Activated T-helper 17 cell treated with anti-CD3 and anti-CD28 coated beads, Interleukin-2, amount 50 U/mL, for 72 hours (primary cell): ENCODE measurements at regions not wholly inside any gene's neighbourhood (a gene's known extent, or its start where the extent isn't known, plus 50 kb on each side); places are given as distances from the start of the nearest gene placed in this dataset.
A peak's percentile ranks its signal among the peaks of the same experiment; 100 is the strongest.

ENCODE experiments used
- ATAC-seq: fragments of 150-1000 bp; cut with Tn5 transposase; replicated peaks from 2 replicates; pipeline ENCODE4 v1.10.0; 2021; ENCODE audit warnings: mild to moderate bottlenecking, moderate library complexity
- H3K27ac Mint-ChIP-seq: one replicate; pipeline ENCODE4 v1.8.0; 2022; ENCODE audit warnings: mixed read lengths
- H3K27me3 Mint-ChIP-seq: one replicate; pipeline ENCODE4 v1.8.0; 2022; ENCODE audit warnings: mixed read lengths
- H3K36me3 Mint-ChIP-seq: one replicate; pipeline ENCODE4 v1.8.0; 2022; ENCODE audit warnings: low read depth, mild to moderate bottlenecking, mixed read lengths
- H3K4me1 Mint-ChIP-seq: one replicate; pipeline ENCODE4 v1.8.0; 2022; ENCODE audit warnings: mixed read lengths
- H3K4me3 Mint-ChIP-seq: one replicate; pipeline ENCODE4 v1.8.0; 2022; ENCODE audit warnings: mild to moderate bottlenecking, mixed read lengths
- H3K9me3 Mint-ChIP-seq: one replicate; pipeline ENCODE4 v1.8.0; 2022; ENCODE audit warnings: mixed read lengths

- no peaks in the 10 kb centered on the region for H3K9me3 Mint-ChIP-seq
- H3K36me3 Mint-ChIP-seq, result no peaks in the 10 kb centered on the region
- H3K4me3 Mint-ChIP-seq, result no peak overlapping the region
- ATAC-seq, result no peak
- no peaks in the 10 kb centered on the region for H3K27me3 Mint-ChIP-seq
- H3K4me1 Mint-ChIP-seq, result no peaks in the 10 kb centered on the region
- no peak overlapping the region for H3K27ac Mint-ChIP-seq
These were observed 359.0 kb upstream of the NPSR1 start for GRCh38 chr7:34299066-34299465.

- Mint-ChIP-seq H3K27ac (no peak overlapping the region), H3K9me3 (no peaks in the 10 kb centered on the region), H3K4me1 (no peaks in the 10 kb centered on the region), H3K27me3 (no peaks in the 10 kb centered on the region), H3K36me3 (no peaks in the 10 kb centered on the region), H3K4me3 (no peak overlapping the region)
- ATAC-seq, result no peak
These were observed 350.5 kb upstream of the NPSR1 start for GRCh38 chr7:34307540-34307939.

DNA sequence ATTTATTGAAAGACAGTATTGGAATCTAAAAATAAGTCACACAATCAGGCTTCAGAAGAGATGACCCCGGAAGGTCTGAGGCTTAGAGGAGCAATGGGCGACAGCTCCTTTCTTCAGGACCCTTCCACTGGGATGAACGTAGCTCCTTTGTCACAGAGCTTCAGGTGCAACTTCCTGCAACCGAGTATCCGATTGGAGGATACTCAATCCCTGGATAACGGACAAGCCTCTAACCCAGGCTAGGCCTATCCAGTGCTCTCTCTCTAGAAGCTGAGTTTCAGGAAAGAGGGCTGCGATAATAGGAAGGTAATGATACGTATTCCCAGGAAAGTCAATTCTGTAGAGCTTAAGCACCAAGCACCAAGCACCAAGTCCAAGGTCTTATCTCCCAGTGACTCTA is 349.4 kb upstream of the NPSR1 start:
- Mint-ChIP-seq H3K36me3 (no peaks in the 10 kb centered on the region), H3K4me3 (no peak overlapping the region), H3K4me1 (no peaks in the 10 kb centered on the region), H3K27ac (no peak overlapping the region), H3K27me3 (no peaks in the 10 kb centered on the region), H3K9me3 (no peaks in the 10 kb centered on the region)
- no peak for ATAC-seq

DNA sequence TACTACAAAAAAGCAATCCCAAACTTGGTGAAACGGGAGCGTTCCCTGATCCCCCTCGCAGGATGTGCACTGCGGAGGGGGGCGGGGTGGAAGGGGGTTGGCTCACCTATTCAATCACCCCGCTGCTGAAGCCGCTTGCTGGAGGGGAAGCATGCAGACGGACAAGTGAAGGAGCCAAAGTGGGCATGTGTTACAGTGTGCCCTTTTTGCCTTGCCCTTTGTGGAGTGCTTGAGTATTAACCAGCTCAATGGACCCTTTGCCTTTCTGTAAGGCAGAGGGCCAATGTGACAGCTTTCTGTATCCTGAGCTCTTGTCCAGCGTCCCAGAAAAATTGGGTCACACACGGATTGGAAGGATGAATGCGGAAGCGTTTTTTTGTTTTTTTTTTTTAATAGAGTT is 348.9 kb upstream of the NPSR1 start:
- no peak overlapping the region for H3K4me3 Mint-ChIP-seq
- H3K27ac Mint-ChIP-seq, result no peak overlapping the region
- H3K9me3 Mint-ChIP-seq, result no peaks in the 10 kb centered on the region
- ATAC-seq, result no peak
- no peaks in the 10 kb centered on the region for H3K27me3 Mint-ChIP-seq
- H3K4me1 Mint-ChIP-seq, result no peaks in the 10 kb centered on the region
- H3K36me3 Mint-ChIP-seq, result no peaks in the 10 kb centered on the region

DNA sequence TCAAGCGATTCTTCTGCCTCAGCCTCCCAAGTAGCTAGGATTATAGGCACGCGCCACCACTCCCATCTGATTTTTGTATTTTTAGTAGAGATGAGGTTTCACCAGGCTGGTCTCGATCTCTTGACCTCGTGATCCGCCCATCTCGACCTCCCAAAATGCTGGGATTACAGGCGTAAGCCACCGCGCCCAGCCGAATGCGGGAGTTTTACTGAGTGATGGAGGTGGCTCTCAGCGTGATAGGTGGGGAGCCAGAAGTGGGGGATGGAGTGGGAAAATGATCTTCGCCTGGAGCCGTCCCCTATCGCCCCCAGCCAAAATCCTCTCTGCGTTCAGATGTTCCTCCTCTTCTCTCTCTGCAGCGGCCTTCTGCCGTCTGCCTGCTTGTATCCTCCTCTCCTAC is 348.4 kb upstream of the NPSR1 start:
- Mint-ChIP-seq H3K4me1 (no peaks in the 10 kb centered on the region), H3K36me3 (no peaks in the 10 kb centered on the region), H3K4me3 (no peak overlapping the region), H3K9me3 (no peaks in the 10 kb centered on the region), H3K27ac (no peak overlapping the region), H3K27me3 (no peaks in the 10 kb centered on the region)
- no peak for ATAC-seq

DNA sequence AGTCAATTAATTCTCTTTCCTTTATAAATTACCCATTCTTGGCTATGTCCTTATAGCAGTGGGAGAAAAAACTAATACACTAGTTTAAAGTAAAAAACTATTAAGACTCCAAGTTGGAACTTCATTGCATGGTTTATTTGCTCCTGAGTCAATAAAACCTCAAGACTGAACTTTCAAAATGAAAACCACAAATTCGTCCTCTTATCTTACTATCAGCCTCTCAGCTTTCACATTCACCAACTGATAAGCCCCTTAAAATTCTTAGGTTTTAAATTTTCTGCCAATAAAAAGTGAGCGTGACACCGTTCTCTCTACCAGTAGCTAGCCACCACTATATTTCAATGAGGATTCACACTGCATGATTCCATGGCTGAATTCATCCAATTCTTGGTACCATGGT is 346.4 kb upstream of the NPSR1 start:
- no peak overlapping the region for H3K4me3 Mint-ChIP-seq
- no peak for ATAC-seq
- H3K9me3 Mint-ChIP-seq, result no peaks in the 10 kb centered on the region
- no peaks in the 10 kb centered on the region for H3K27me3 Mint-ChIP-seq
- no peaks in the 10 kb centered on the region for H3K4me1 Mint-ChIP-seq
- H3K27ac Mint-ChIP-seq, result no peak overlapping the region
- H3K36me3 Mint-ChIP-seq, result no peaks in the 10 kb centered on the region

GRCh38 chr7:34312624-34313023 is 345.4 kb upstream of the NPSR1 start:
- no peak for ATAC-seq
- no peaks in the 10 kb centered on the region for H3K36me3 Mint-ChIP-seq
- H3K27ac Mint-ChIP-seq, result no peak overlapping the region
- H3K4me1 Mint-ChIP-seq, result no peaks in the 10 kb centered on the region
- H3K27me3 Mint-ChIP-seq, result no peaks in the 10 kb centered on the region
- H3K4me3 Mint-ChIP-seq, result no peak overlapping the region
- H3K9me3 Mint-ChIP-seq, result no peaks in the 10 kb centered on the region

DNA sequence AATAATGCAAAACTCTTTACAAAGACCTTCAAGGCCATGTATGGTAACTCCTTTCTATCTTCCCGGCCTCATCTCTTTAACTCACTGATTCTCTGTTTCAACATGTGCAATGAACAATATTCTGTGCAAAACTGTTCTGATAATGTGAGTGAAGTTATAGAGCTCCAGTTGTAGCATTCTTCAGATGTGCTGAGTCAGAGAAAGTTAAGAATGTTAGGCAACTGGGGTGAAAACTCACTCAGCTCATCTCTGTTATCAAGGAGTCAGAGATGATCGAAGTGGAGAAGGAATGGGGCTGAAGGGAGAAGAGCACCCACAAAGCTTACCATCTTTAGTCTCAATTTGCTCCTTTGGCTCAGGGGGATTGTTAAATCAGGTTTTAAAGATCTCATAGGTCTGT is 344.7 kb upstream of the NPSR1 start:
- Mint-ChIP-seq H3K4me3 (no peak overlapping the region), H3K27ac (no peak overlapping the region), H3K36me3 (no peaks in the 10 kb centered on the region), H3K27me3 (no peaks in the 10 kb centered on the region), H3K9me3 (no peaks in the 10 kb centered on the region), H3K4me1 (no peaks in the 10 kb centered on the region)
- no peak for ATAC-seq

- no peaks in the 10 kb centered on the region for H3K36me3 Mint-ChIP-seq
These were observed 343.0 kb upstream of the NPSR1 start for GRCh38 chr7:34315032-34315431.

DNA sequence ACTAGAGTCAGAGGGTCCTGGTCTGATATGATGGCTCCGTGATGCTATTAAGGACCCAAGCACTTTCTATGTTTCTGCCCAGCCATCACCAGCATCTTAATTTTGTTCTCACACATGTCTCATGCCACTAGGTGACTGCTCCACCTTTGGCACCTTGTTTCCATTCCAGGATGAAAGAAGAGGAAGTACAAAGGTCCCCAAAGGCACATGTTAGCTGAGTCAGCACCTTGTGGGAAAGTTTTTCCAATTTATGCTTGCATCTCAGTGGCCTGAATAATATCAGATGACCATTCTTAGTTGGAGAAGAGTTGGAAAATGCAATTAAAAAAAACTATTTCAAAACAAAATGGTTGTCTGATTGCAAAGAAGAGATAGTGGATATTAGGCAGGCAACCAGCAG is 341.0 kb upstream of the NPSR1 start:
- ATAC-seq, result no peak
- Mint-ChIP-seq H3K4me1 (peaks cover 4% of the 10 kb centered on the region), H3K27ac (no peak overlapping the region), H3K36me3 (no peaks in the 10 kb centered on the region), H3K9me3 (no peaks in the 10 kb centered on the region), H3K27me3 (peaks cover 5% of the 10 kb centered on the region), H3K4me3 (no peak overlapping the region)

More at GRCh38 chr7:34315032-34315431, 343.0 kb upstream of the NPSR1 start:
- Mint-ChIP-seq H3K4me3 (no peak overlapping the region), H3K4me1 (no peaks in the 10 kb centered on the region), H3K27me3 (no peaks in the 10 kb centered on the region), H3K9me3 (no peaks in the 10 kb centered on the region), H3K27ac (no peak overlapping the region)
- no peak for ATAC-seq

DNA sequence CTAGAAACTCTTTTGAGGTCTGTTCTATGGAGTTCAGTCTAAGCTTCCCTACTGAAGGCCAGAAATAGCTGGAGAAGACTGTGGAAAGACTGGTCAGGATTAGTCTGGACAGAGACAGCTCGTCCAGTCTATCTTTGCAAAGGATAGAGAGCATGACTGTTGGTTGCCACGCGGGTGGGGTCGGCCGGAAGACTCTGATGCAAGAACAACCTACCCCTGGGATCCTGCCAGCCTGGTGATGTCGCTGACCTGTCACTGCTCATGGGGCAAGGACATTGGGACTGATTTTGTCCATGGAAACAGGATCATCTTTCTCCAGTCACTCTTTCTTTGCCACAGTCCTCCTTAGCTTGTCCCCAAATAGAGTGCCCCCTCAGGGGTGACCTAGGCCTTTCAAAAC is 337.6 kb upstream of the NPSR1 start:
- H3K4me3 Mint-ChIP-seq, result no peak overlapping the region
- H3K4me1 Mint-ChIP-seq, result peaks cover 4% of the 10 kb centered on the region
- no peak overlapping the region for H3K27ac Mint-ChIP-seq
- no peaks in the 10 kb centered on the region for H3K9me3 Mint-ChIP-seq
- no peaks in the 10 kb centered on the region for H3K36me3 Mint-ChIP-seq
- no peak for ATAC-seq
- peaks cover 14% of the 10 kb centered on the region for H3K27me3 Mint-ChIP-seq

GRCh38 chr7:34320926-34321661 is 336.9 kb upstream of the NPSR1 start:
- no peaks in the 10 kb centered on the region for H3K9me3 Mint-ChIP-seq
- ATAC-seq, result peak; percentile 65
- no peak overlapping the region for H3K27ac Mint-ChIP-seq
- H3K4me1 Mint-ChIP-seq, result peaks cover 4% of the 10 kb centered on the region
- H3K36me3 Mint-ChIP-seq, result no peaks in the 10 kb centered on the region
- H3K27me3 Mint-ChIP-seq, result peaks cover 14% of the 10 kb centered on the region
- H3K4me3 Mint-ChIP-seq, result peak overlapping the region; percentile 11

DNA sequence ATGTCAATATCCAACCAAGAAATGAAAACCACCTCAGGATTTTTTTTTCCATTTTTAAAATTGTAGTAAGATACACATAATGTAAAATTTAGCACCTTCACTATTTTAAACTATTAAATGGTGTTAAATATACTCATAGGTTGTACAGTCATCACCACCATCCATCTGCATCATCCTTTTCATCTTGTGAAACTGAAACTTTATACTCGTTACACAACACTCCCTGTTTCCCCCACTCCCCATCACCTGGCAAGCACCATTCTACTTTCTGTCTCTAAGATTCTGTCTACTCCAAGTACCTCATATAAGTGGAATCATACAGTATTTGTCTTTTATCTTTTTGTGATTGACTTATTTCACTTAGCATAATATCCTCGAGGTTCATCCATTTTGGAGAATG is 335.2 kb upstream of the NPSR1 start:
- H3K27ac Mint-ChIP-seq, result no peak overlapping the region

GRCh38 chr7:34327681-34328080 is 330.3 kb upstream of the NPSR1 start:
- H3K4me1 Mint-ChIP-seq, result no peaks in the 10 kb centered on the region
- no peaks in the 10 kb centered on the region for H3K9me3 Mint-ChIP-seq
- H3K36me3 Mint-ChIP-seq, result no peaks in the 10 kb centered on the region
- ATAC-seq, result no peak
- H3K4me3 Mint-ChIP-seq, result no peak overlapping the region
- H3K27me3 Mint-ChIP-seq, result peaks cover 10% of the 10 kb centered on the region
- H3K27ac Mint-ChIP-seq, result no peak overlapping the region

More for the DNA sequence above, 335.2 kb upstream of the NPSR1 start:
- no peaks in the 10 kb centered on the region for H3K36me3 Mint-ChIP-seq
- H3K4me1 Mint-ChIP-seq, result peaks cover 4% of the 10 kb centered on the region
- no peaks in the 10 kb centered on the region for H3K9me3 Mint-ChIP-seq
- peak; percentile 67 for ATAC-seq
- no peak overlapping the region for H3K4me3 Mint-ChIP-seq
- H3K27me3 Mint-ChIP-seq, result peaks cover 17% of the 10 kb centered on the region

DNA sequence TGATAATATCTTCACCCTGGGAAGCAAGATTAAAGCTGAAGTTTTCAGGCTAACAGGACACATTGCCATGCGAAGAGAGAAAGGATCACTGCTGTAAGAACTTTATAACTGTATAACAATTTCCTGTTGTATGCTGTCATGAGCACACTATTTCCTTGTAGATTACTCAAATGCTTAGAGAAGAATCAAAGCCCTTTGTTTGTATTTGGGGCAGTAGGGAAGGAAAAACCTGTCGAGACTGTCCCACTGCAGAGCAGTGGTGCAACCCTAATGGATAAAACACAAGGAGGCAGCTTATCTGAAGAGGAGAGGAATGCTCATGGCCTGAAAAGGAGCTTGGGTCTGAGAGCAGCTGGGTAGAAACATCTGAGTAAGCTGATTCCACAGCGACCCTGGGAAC is 327.7 kb upstream of the NPSR1 start:
- no peak for ATAC-seq
- Mint-ChIP-seq H3K4me1 (no peaks in the 10 kb centered on the region), H3K4me3 (no peak overlapping the region), H3K27ac (no peak overlapping the region), H3K27me3 (peaks cover 3% of the 10 kb centered on the region), H3K36me3 (no peaks in the 10 kb centered on the region), H3K9me3 (peaks cover 6% of the 10 kb centered on the region)

DNA sequence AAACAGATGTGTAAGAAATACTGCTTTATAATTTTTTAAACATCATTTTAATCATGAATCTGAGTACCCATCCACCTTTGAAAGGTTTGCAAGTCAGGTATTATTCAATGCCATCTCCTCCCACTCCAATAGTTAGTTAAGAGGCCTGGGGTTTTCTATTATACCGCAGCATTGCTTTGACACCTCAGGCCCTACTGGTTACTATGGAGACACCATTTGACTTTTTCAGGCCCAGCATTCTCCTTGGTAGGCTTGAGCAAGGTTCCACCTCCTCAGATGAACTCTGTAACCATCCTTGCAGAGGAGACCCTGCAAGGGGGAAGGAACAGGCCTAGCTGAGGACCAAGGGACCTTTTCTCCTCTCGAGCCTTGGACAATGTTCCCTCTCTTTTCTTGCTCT is 326.9 kb upstream of the NPSR1 start:
- no peak for ATAC-seq
- Mint-ChIP-seq H3K4me3 (no peak overlapping the region), H3K9me3 (peaks cover 6% of the 10 kb centered on the region), H3K4me1 (no peaks in the 10 kb centered on the region), H3K27me3 (peaks cover 3% of the 10 kb centered on the region), H3K27ac (no peak overlapping the region), H3K36me3 (no peaks in the 10 kb centered on the region)
